NOMO-1 (cell line): ENCODE measurements at regions not wholly inside any gene's neighbourhood (a gene's known extent, or its start where the extent isn't known, plus 50 kb on each side); places are given as distances from the start of the nearest gene placed in this dataset.

ENCODE experiments used
- DNase-seq, 2 experiments: peaks; one replicate each; lab custom pipeline; 2025; ENCODE audit not compliant: unreplicated experiment in 2 of 2; lab: John Stamatoyannopoulos, UW

GRCh38 chr15:85974348-85974705, 105.3 kb upstream of the AGBL1 start:
- no peak for DNase-seq

DNA sequence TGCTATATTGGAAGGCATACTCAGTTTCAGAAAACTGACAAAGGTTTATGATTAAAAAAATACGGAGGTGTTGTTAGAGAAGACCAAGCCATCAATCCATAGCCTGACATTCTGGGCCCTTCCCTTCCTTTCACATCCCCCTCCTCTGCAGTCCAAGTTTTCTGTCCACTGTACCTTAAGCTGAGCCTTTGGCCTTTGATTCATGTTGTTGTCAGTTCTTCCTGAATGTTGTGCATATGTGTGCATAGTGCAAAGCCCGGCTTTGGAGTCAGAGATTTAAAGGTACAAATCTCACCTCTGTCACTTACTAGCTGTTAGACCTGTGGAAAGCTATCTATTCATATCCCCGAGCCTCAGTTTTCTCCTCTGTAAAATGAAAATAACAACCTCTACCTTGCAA, 104.9 kb upstream of the AGBL1 start:
- no peak for DNase-seq

DNA sequence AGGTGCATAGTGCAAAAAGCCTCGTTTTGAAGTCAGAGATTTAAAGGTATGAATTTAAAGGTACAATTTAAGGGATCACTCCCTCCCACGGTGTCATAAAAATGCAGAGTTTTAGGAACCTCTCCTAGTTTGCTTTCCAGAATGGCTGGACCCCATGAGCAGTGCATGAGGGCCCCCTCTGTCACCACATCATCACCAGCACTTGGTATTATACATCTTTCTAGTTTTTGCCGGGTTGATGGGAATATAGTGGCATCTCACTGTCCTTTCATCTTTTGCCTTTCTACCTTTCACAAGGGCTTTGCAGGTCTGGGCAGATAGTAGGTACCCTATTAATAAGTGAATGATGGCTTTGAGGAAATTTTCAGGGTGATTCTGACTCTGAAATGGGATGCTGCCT, 103.6 kb upstream of the AGBL1 start:
- no peak for DNase-seq

- no peak for DNase-seq
Measured at GRCh38 chr15:85976986-85977385, 102.7 kb upstream of the AGBL1 start.

DNA sequence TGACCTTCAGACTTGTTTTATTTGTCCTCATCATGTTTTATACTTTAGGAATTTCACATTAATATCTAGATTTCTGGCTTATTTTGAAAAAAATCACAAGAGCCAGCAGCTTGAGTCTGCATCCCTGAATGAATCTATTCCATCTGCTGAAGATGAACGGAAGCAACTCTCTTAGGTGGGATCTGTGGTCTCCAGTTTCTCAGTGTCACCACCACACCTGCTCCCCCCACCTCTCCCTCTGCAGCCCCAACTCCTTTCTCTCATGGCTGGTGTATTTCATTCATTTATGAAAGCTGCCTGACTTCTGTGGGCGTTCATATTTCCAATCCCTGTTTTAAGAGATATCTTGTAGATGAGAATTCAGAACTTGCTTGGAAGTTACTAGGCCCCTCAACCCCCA, 102.1 kb upstream of the AGBL1 start:
- DNase-seq: no peak

DNA sequence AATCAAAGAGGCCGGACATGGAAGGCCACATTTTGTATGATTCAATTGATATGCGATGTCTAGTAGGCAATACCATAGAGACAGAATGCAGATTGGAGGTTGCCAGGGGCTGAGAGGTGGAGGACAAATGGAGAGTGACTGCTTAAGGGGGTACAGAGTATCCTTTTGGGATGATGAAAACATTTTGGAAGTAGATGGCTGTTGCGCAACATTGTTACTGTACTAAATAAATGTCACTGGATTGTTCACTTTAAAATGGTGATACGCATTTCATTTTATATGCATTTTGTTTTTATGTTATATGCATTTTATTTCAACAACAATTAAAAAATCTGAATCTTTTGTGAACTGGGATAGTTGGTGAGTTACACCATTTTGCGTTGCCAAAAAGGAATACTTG, 99.7 kb upstream of the AGBL1 start:
- DNase-seq: no peak

- DNase-seq: no peak
Measured at GRCh38 chr15:85980946-85981345, 98.7 kb upstream of the AGBL1 start.

GRCh38 chr15:85984241-85984640, 95.4 kb upstream of the AGBL1 start:
- DNase-seq: no peak

GRCh38 chr15:85986116-85986515, 93.6 kb upstream of the AGBL1 start:
- DNase-seq: no peak

DNA sequence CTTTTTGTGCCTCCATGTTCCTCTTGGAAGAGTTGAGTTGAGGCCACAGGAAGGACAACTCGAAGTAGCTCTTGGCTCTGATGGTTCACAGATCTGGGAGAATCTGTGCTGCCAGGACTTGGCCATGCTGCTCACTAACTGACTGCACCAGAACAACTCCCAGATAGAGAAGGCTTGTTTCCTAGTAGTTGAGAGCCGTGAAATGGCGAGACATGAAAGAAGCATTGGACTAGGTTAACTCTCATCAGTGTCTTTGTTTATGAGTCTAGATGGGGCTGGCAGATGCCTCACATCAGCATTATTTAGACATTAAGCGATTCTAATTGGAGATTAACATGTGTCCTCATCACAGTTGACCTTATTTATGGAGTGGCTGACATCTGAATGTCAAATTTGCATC, 92.9 kb upstream of the AGBL1 start:
- no peak for DNase-seq

GRCh38 chr15:85988741-85989140, 90.9 kb upstream of the AGBL1 start:
- DNase-seq: no peak

- DNase-seq: no peak
Measured at GRCh38 chr15:85992224-85992623, 87.4 kb upstream of the AGBL1 start.

- DNase-seq: no peak
Measured at GRCh38 chr15:85993116-85993515, 86.6 kb upstream of the AGBL1 start.

DNA sequence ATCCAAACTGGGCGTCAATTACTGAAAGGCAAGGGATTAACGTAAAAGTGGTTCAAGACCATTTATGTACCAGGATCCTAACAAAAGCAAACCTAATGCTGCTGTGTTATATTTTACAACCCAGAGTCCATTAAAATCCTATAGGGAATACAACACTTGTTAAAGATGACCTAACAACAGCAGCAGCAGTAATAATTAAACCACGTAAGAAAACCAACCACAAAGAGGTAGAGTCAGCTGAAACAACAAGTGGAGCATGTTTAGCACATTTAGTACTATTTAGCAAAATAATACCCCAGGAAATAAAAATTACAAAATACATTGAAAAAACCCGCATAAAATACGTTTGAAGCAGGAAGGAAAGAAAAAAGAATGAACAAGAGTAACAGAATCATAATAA, 82.1 kb upstream of the AGBL1 start:
- no peak for DNase-seq

DNA sequence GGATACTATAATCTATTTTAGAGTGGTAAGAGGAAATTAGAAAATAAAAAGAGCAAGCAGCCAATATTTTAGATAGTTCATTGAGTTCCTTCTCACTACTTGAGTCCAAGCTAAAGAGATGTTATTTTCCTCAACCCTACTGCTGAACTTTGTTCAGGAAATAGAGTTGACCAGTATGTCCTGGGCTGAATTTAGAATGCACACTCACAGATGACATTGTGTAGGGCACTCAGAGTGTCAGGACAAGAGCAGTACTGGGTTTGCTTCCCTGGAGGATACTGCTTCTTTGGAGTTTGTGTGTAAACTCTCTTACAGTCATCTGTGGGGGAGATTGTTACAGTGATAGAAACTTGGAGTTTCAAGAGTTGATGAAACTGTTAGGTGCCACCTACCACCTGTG, 80.0 kb upstream of the AGBL1 start:
- DNase-seq: no peak

DNA sequence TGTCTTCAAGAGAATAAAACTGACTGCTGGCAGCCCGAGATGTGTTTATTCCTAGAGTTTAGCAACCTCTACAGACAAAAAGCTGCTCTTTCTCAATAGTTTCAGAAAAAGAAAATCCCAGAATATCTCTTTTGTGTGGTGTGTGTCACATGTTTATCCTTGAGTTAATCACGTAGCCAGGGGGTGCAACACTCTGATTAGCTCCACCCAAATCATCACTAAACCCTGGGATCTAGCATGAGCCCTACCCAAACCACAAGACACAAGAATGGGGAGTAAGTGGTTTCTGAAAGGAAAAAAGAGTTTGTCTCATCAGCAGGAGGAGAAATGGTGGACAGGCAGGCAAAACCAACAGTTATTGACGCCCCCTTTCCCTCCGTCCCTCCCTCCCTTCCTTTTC, 78.5 kb upstream of the AGBL1 start:
- no peak for DNase-seq

DNA sequence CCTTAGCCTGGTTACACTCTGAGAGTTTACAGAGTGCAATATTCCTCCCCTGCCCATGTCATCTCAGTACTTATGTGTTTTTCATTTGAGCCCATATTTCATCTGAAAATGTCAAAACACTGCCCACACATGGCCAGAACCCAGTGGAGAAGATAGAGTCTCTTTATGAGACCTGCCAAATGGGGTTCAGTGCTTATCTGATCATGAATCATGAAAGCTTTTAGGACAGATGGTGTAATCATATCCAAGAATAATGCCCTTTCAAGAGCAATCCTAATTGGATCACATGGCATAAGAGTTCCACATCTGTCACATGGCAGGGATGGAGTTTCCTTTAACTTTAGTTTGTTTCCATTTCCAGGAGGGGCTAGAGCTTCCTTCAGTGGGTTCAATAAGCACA, 77.2 kb upstream of the AGBL1 start:
- DNase-seq: no peak

GRCh38 chr15:86004061-86004460, 75.6 kb upstream of the AGBL1 start:
- no peak for DNase-seq

DNA sequence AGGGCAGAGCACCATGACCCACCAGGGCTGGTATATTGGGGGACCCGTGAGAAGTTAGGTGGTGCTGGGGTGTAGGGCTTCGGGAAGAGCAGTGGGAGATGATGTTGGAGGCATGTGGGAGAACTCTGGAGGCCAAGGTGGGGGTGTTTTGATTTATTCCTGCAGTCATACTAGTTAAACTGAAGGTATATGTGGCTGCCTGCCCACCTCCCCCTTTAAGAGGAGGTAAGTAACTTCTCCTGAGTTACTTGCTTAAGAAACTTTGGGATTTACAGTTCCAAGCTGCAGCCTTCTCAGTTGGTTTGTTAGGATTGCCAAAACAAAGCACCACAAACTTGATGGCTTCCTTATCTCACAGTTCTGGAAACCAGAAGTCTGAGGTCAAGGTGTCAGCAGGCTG, 73.1 kb upstream of the AGBL1 start:
- no peak for DNase-seq

DNA sequence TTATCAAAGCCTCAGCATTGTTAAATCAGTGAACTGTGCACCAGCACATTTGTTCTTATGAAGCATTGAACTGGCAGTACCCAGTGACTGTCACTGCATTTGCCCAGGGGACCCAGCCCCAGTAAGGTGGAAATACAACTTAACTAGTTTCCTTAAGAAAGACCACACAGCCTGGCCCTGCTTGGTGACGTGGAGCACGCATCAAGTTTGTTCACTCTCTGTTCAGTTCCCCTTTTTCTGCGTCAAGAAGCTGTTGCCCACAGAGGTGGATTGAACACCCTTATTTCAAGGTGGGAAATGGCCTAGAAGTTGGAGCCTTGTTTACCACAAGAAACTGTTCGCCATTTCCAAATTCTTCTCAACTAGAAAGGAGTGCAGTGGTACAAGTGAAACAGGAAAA, 69.9 kb upstream of the AGBL1 start:
- DNase-seq: no peak

DNA sequence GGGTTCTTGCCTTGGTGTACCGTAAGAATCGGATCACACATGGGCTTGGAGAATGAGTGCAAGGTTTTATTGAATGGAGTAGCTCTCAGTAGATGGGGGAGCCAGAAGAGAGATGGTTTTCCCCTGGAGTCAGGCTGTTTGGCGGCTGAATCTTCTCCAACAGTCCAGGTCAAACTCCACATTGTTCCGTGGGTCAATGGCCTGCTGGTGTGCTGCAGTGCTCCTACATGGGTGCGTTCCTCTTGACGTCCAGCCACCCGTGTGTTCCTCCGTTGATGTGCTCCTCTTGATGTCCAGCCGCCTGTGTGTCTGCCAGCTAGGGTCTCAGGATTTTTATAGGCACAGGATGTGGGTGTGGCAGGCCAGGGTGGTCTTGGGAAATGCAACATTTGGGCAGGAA, 69.3 kb upstream of the AGBL1 start:
- DNase-seq: no peak

GRCh38 chr15:86010891-86011290, 68.8 kb upstream of the AGBL1 start:
- DNase-seq: no peak

DNA sequence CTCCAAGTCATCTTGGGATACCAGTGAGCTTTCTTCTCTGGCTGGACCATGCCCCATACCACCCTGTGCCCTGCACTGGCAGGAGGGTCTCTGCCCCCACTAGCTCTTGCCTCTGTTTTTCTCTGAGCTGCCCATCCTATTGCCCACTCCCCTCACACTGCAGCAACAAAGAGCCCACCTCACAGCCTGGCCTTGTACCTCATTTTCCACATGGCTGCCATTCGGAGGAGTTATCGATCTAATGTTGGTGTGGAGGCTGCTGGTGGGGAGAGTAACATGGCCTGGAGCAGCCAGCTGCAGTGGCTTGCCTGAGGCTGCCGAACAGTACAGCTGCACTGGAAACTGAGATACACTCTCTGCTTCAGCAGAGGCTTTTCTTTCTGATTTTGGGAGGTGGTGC, 65.7 kb upstream of the AGBL1 start:
- no peak for DNase-seq

GRCh38 chr15:86016750-86017149, 62.9 kb upstream of the AGBL1 start:
- DNase-seq: no peak
